Natural killer cell (primary cell): ENCODE measurements at regions not wholly inside any gene's neighbourhood (a gene's known extent, or its start where the extent isn't known, plus 50 kb on each side); places are given as distances from the start of the nearest gene placed in this dataset.
"Not testable (repeated sequence)": the region's sequence is repeated elsewhere in the genome, so short reads cannot be mapped to it uniquely, and the experiment has no call there.

ENCODE experiments used
- ATAC-seq, 3 donors: fragments of 150-1000 bp in 2 of 3; fragments of 200-7000 bp in 1 of 3; cut with Tn5 transposase; 1 replicate in 1 of 3; 2 replicates in 2 of 3; pipeline ENCODE4 v1.10.0; 2021; ENCODE audit warnings: mild to moderate bottlenecking in 2 of 3, moderate library complexity in 2 of 3
- DNase-seq, 2 donors: peaks; one replicate each; pipeline versions ENCODE4 v3.0.0 to v3.0.0-alpha.2; 2013 to 2021; ENCODE audit warnings: mixed read lengths in 1 of 2
- H3K27ac ChIP-seq: one replicate; pipeline ENCODE4 v1.5.1; 2013; ENCODE audit warnings: mild to moderate bottlenecking, low read length
- H3K27me3 ChIP-seq: one replicate; pipeline ENCODE4 v1.6.1; 2013; ENCODE audit warnings: low read length; ENCODE audit not compliant: control insufficient read depth, insufficient read depth
- H3K36me3 ChIP-seq: one replicate; pipeline ENCODE4 v1.6.1; 2013; ENCODE audit warnings: low read length; ENCODE audit not compliant: control insufficient read depth, insufficient read depth
- H3K4me1 ChIP-seq: one replicate; pipeline ENCODE4 v1.6.1; 2013; ENCODE audit warnings: low read length; ENCODE audit not compliant: control insufficient read depth, insufficient read depth
- H3K4me3 ChIP-seq: one replicate; pipeline ENCODE4 v1.5.1; 2013; ENCODE audit warnings: low read length
- H3K9me3 ChIP-seq: one replicate; pipeline ENCODE4 v1.6.1; 2013; ENCODE audit warnings: low read length; ENCODE audit not compliant: control insufficient read depth, insufficient read depth
- H3K27ac Mint-ChIP-seq, 2 donors: one replicate each; pipeline ENCODE4 v1.8.0; 2022; ENCODE audit warnings: mild to moderate bottlenecking in 2 of 2, mixed read lengths in 2 of 2, moderate library complexity in 1 of 2
- H3K27me3 Mint-ChIP-seq, 2 donors: one replicate each; pipeline ENCODE4 v1.8.0; 2022; ENCODE audit warnings: low read depth in 2 of 2, mixed read lengths in 2 of 2
- H3K36me3 Mint-ChIP-seq: one replicate; pipeline ENCODE4 v1.8.0; 2022; ENCODE audit warnings: mixed read lengths
- H3K4me1 Mint-ChIP-seq, 2 donors: one replicate each; pipeline ENCODE4 v1.8.0; 2022; ENCODE audit warnings: mixed read lengths in 2 of 2
- H3K4me3 Mint-ChIP-seq: one replicate; pipeline ENCODE4 v1.8.0; 2022; ENCODE audit warnings: mild to moderate bottlenecking, moderate library complexity, mixed read lengths
- H3K9me3 Mint-ChIP-seq, 2 donors: one replicate each; pipeline ENCODE4 v1.8.0; 2022; ENCODE audit warnings: mixed read lengths in 2 of 2
- WGBS: methylation state at CpG from one replicate; pipeline ENCODE4 v1.1.7; 2013; ENCODE audit warnings: missing lambda C conversion rate; ENCODE audit not compliant: insufficient coverage; 5-methylcytosine and 5-hydroxymethylcytosine counted together
- intact Hi-C: fragments of 100-400 bp; cut with micrococcal nuclease; formaldehyde crosslinking; loops from one replicate; pipeline ENCODE4 v1.14.2; 2022

- H3K4me3 ChIP-seq, DNase-seq, H3K4me1 Mint-ChIP-seq, H3K27me3 Mint-ChIP-seq, H3K27ac Mint-ChIP-seq, H3K4me1 ChIP-seq, H3K36me3 Mint-ChIP-seq, ATAC-seq, H3K9me3 Mint-ChIP-seq, H3K36me3 ChIP-seq, intact Hi-C loops, H3K27ac ChIP-seq, H3K4me3 Mint-ChIP-seq, H3K27me3 ChIP-seq, H3K9me3 ChIP-seq: not testable (repeated sequence)
- 100% methylated on average over 3 of the region's 5 CpGs for WGBS
Observed at GRCh38 chr12:9543341-9543740, 64.4 kb downstream of the KLRB1 start.

DNA sequence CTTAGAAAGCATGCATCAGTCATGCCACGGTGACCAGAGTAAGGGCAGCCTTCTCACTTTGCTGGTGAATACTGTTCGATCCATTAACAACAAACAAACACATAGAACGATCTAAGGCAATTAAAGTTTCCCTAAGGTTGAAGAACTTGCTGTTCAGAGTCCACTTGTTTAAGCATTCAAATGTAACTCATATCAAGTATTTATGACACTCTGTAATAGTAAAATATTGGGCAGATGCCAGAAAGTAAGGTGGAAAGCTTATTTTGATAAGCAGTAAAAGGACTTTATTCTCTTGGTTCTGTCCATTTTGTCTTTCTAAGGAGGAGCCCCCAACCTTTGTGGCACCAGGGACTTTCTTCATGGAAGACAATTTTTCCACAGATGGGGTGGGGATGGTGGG is 64.9 kb downstream of the KLRB1 start:
- intact Hi-C loops, H3K9me3 Mint-ChIP-seq, H3K4me1 Mint-ChIP-seq, DNase-seq, ATAC-seq, H3K27me3 ChIP-seq, H3K27ac Mint-ChIP-seq, H3K4me3 Mint-ChIP-seq, H3K9me3 ChIP-seq, H3K27ac ChIP-seq, H3K36me3 ChIP-seq, H3K4me3 ChIP-seq, H3K36me3 Mint-ChIP-seq, H3K27me3 Mint-ChIP-seq, H3K4me1 ChIP-seq: not testable (repeated sequence)
- WGBS: no CpG with 5 or more reads among the region's 3 CpGs

DNA sequence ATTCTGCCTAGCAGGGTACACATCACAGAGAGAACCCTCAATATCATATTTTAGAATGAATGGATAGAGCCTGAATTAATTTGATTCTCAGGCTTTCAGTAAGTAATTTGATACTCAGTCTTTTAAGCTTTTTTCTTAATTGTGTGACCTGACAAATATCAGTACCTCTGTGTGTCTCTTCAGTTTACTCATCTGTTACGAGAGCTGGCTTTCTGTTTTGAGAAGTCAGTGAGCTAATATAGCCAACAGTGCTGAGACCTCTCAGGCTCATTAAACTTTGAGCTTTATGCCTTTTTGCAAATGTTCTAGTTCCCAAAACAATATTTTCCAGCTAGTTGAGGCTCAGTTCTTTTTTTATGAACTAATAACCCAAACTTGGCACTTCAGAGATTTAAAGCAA is 91.8 kb downstream of the KLRB1 start:
- H3K9me3 ChIP-seq, H3K4me3 Mint-ChIP-seq, ATAC-seq, H3K27me3 ChIP-seq, H3K27ac Mint-ChIP-seq, H3K9me3 Mint-ChIP-seq, H3K4me3 ChIP-seq, H3K27me3 Mint-ChIP-seq, intact Hi-C loops, H3K36me3 ChIP-seq, H3K27ac ChIP-seq, H3K36me3 Mint-ChIP-seq, H3K4me1 ChIP-seq, DNase-seq, H3K4me1 Mint-ChIP-seq: not testable (repeated sequence)
- WGBS: 100% methylated on average over 1 of the region's 1 CpG

GRCh38 chr12:9512695-9513094 is 95.0 kb downstream of the KLRB1 start:
- not testable (repeated sequence) for H3K4me3 ChIP-seq, H3K4me1 Mint-ChIP-seq, H3K4me3 Mint-ChIP-seq, DNase-seq, H3K27ac ChIP-seq, H3K36me3 Mint-ChIP-seq, H3K9me3 ChIP-seq, H3K27me3 ChIP-seq, H3K4me1 ChIP-seq, H3K36me3 ChIP-seq, H3K9me3 Mint-ChIP-seq, H3K27ac Mint-ChIP-seq, H3K27me3 Mint-ChIP-seq
- WGBS: no CpG with 5 or more reads among the region's 5 CpGs
- peak in 1 of 3 donors; percentile 49 for ATAC-seq
- intact Hi-C loops: loop anchor here (2.0 kb wide), 1 partner anchor 196 kb away; no protein-coding TSS in a partner anchor

- H3K4me1 ChIP-seq, intact Hi-C loops, H3K27ac ChIP-seq, H3K4me3 ChIP-seq, H3K4me3 Mint-ChIP-seq, H3K36me3 ChIP-seq, DNase-seq, H3K36me3 Mint-ChIP-seq, H3K9me3 ChIP-seq, H3K27ac Mint-ChIP-seq, ATAC-seq, H3K27me3 ChIP-seq, H3K4me1 Mint-ChIP-seq, H3K9me3 Mint-ChIP-seq, H3K27me3 Mint-ChIP-seq: not testable (repeated sequence)
- WGBS: 70% methylated on average over 1 of the region's 1 CpG
Observed at GRCh38 chr12:9510392-9511011, 97.2 kb downstream of the KLRB1 start.
